PC-9 (cell line): ENCODE measurements at regions not wholly inside any gene's neighbourhood (a gene's known extent, or its start where the extent isn't known, plus 50 kb on each side); places are given as distances from the start of the nearest gene placed in this dataset.

Experiments
- BruUV-seq: library from RNA; stranded (reverse); fragments of 400-500 nt; replicated peaks from 2 replicates; lab custom pipeline; 2021; lab: Mats Ljungman, UMichigan
- CTCF ChIA-PET: fragments of 300-600 bp; sonication (Branson Sonifier 250); formaldehyde crosslinking; loops from one replicate; lab custom pipeline; 2022; ENCODE audit warnings: antibody characterized with exemption; lab: Charles Lee
- POLR2A ChIA-PET: fragments of 300-600 bp; sonication (Branson Sonifier 250); formaldehyde crosslinking; loops from one replicate; lab custom pipeline; 2022; ENCODE audit warnings: antibody characterized with exemption; ENCODE audit not compliant: unreplicated experiment; lab: Charles Lee
- DNase-seq, 2 experiments: peaks; one replicate each; pipeline versions ENCODE4 v3.0.0 to v3.0.0-alpha.2; 2015 to 2022; ENCODE audit warnings: mixed read lengths in 1 of 2
- H2AFZ ChIP-seq: fragments of 200-600 bp; sonication (generic); 2 replicates; pipeline ENCODE4 v1.8.1; 2017; ENCODE audit warnings: antibody characterized with exemption
- H3F3A ChIP-seq: fragments of 200-600 bp; sonication (generic); 2 replicates; pipeline ENCODE4 v1.8.1; 2017; ENCODE audit warnings: antibody characterized with exemption, mild to moderate bottlenecking, low read depth; ENCODE audit not compliant: insufficient read depth
- H3K27ac ChIP-seq: fragments of 200-600 bp; sonication (generic); 2 replicates; pipeline ENCODE4 v1.6.1; 2016; ENCODE audit warnings: mixed run types
- H3K27me3 ChIP-seq: fragments of 200-600 bp; sonication (generic); 2 replicates; pipeline ENCODE4 v1.6.1; 2016; ENCODE audit warnings: low read depth, mixed run types; ENCODE audit not compliant: insufficient read depth
- H3K36me3 ChIP-seq: fragments of 200-600 bp; sonication (generic); 2 replicates; pipeline ENCODE4 v1.6.1; 2016; ENCODE audit warnings: low read depth, mixed run types
- H3K4me1 ChIP-seq: fragments of 200-600 bp; sonication (generic); replicated peaks from 2 replicates; pipeline ENCODE4 v1.6.1; 2016; ENCODE audit warnings: mixed run types; ENCODE audit not compliant: insufficient read depth
- H3K4me2 ChIP-seq: fragments of 200-600 bp; sonication (generic); 2 replicates; pipeline ENCODE4 v1.6.1; 2017; ENCODE audit warnings: mixed run types
- H3K4me3 ChIP-seq: fragments of 200-600 bp; sonication (generic); 2 replicates; pipeline ENCODE4 v1.6.1; 2016; ENCODE audit warnings: mixed run types
- H3K79me2 ChIP-seq: fragments of 200-600 bp; sonication (generic); 2 replicates; pipeline ENCODE4 v1.6.1; 2017; ENCODE audit warnings: low read depth, mixed run types
- H3K9me2 ChIP-seq: fragments of 200-600 bp; sonication (generic); 2 replicates; pipeline ENCODE4 v1.8.1; 2017; ENCODE audit warnings: mild to moderate bottlenecking; ENCODE audit not compliant: insufficient read depth
- H3K9me3 ChIP-seq: fragments of 200-600 bp; sonication (generic); 2 replicates; pipeline ENCODE4 v1.8.1; 2016; ENCODE audit warnings: low read depth; ENCODE audit not compliant: insufficient read depth
- H4K20me1 ChIP-seq: fragments of 200-600 bp; sonication (generic); 2 replicates; pipeline ENCODE4 v1.8.1; 2017; ENCODE audit not compliant: insufficient read depth
- CTCF ChIP-seq: fragments of 200-600 bp; sonication (generic); conservative IDR thresholded peaks from 2 replicates; pipeline ENCODE4 v1.6.1; 2017; ENCODE audit warnings: mixed run types, antibody characterized with exemption, mild to moderate bottlenecking, moderate library complexity
- EZH2 ChIP-seq: fragments of 200-600 bp; sonication (generic); IDR thresholded peaks from 2 replicates; pipeline ENCODE4 v1.8.0; 2017; ENCODE audit warnings: antibody characterized with exemption, low read depth
- intact Hi-C: fragments of 100-400 bp; cut with micrococcal nuclease; formaldehyde crosslinking; loops from one replicate; pipeline ENCODE4 v1.10.0; 2022; ENCODE audit not compliant: unreplicated experiment

DNA sequence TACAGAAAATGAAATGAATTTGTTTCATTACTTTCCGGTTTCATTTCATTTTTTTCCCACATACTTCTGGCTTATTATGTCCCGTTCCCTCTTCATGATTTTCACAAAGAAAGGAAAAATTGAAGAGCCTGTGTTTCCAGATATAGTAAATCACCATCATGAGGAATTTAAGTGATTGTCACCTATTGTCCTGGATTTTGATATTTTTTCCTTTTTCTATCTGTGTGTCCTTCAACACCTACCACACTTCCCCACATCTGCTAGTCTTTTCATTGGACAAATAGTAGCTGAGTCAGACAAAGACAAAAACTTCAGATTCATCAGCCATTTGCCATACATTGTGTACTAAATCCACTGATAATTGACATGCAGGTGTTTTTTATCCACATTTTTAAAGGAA is 258.2 kb upstream of the HSF2 start:
- BruUV-seq, result no TSS peak
- no peaks in the 10 kb centered on the region for H3K27me3 ChIP-seq
- H2AFZ ChIP-seq, result no peak overlapping the region
- no peaks in the 10 kb centered on the region for H3K36me3 ChIP-seq
- H3K27ac ChIP-seq, result no peak overlapping the region
- H3K4me2 ChIP-seq, result no peak overlapping the region
- intact Hi-C loops, result no loop called here
- no peaks in the 10 kb centered on the region for H3K79me2 ChIP-seq
- no peak for DNase-seq
- H4K20me1 ChIP-seq, result no peaks in the 10 kb centered on the region
- ChIA-PET POLR2A (no interaction called here), CTCF (no interaction called here)
- no peaks in the 10 kb centered on the region for H3F3A ChIP-seq
- no peaks in the 10 kb centered on the region for H3K4me1 ChIP-seq
- TF ChIP-seq CTCF, result no peak
- no peak for TF ChIP-seq EZH2
- H3K9me3 ChIP-seq, result no peaks in the 10 kb centered on the region
- H3K4me3 ChIP-seq, result no peak overlapping the region
- H3K9me2 ChIP-seq, result no peaks in the 10 kb centered on the region

GRCh38 chr6:122143813-122144601 is 255.4 kb upstream of the HSF2 start:
- intact Hi-C loops, result no loop called here
- BruUV-seq, result no TSS peak
- Histone ChIP-seq H3K4me2 (no peak overlapping the region), H3K4me3 (no peak overlapping the region), H2AFZ (no peak overlapping the region), H3K79me2 (no peaks in the 10 kb centered on the region), H3K36me3 (no peaks in the 10 kb centered on the region), H3F3A (no peaks in the 10 kb centered on the region), H3K9me3 (no peaks in the 10 kb centered on the region), H3K4me1 (no peaks in the 10 kb centered on the region), H3K27me3 (no peaks in the 10 kb centered on the region), H3K9me2 (no peaks in the 10 kb centered on the region), H3K27ac (no peak overlapping the region), H4K20me1 (no peaks in the 10 kb centered on the region)
- no peak for DNase-seq
- TF ChIP-seq CTCF (no peak), EZH2 (no peak)
- POLR2A ChIA-PET, result no interaction called here
- CTCF ChIA-PET, result no interaction called here

GRCh38 chr6:122145246-122145645 is 254.2 kb upstream of the HSF2 start:
- H3K36me3 ChIP-seq, result no peaks in the 10 kb centered on the region
- H3K4me2 ChIP-seq, result no peak overlapping the region
- no peaks in the 10 kb centered on the region for H3K27me3 ChIP-seq
- no TSS peak for BruUV-seq
- no peaks in the 10 kb centered on the region for H3K9me2 ChIP-seq
- intact Hi-C loops, result no loop called here
- TF ChIP-seq CTCF (no peak), EZH2 (no peak)
- no peaks in the 10 kb centered on the region for H3K4me1 ChIP-seq
- CTCF ChIA-PET, result no interaction called here
- H4K20me1 ChIP-seq, result no peaks in the 10 kb centered on the region
- no peak overlapping the region for H2AFZ ChIP-seq
- H3K4me3 ChIP-seq, result no peak overlapping the region
- no peaks in the 10 kb centered on the region for H3K79me2 ChIP-seq
- no peaks in the 10 kb centered on the region for H3K9me3 ChIP-seq
- DNase-seq, result no peak
- no peaks in the 10 kb centered on the region for H3F3A ChIP-seq
- POLR2A ChIA-PET, result no interaction called here
- no peak overlapping the region for H3K27ac ChIP-seq
